ENCODE measurements at regions not wholly inside any gene's neighbourhood (a gene's known extent, or its start where the extent isn't known, plus 50 kb on each side); places are given as distances from the start of the nearest gene placed in this dataset.

GRCh38 chr5:39505791-39506190 is 81.0 kb upstream of the DAB2 start:
- Histone ChIP-seq H3K27me3 (no peaks in the 10 kb centered on the region), H3K9me3 (no peaks in the 10 kb centered on the region), H3K4me3 (no peak overlapping the region), H3K27ac (peak overlapping the region in 1 of 2 donors; percentile 15), H3K36me3 (no peaks in the 10 kb centered on the region), H3K4me1 (peaks cover 0 to 32% of the 10 kb centered on the region in 2 donors)
- DNase-seq (ENCODE audit: low spot score): no peak
- TF ChIP-seq CTCF (IDR thresholded peaks at IDR 0.05): no peak

GRCh38 chr5:39505363-39505762 is 80.6 kb upstream of the DAB2 start:
- H3K27ac ChIP-seq: no peak overlapping the region
- no peaks in the 10 kb centered on the region for H3K36me3 ChIP-seq
- DNase-seq (ENCODE audit: low spot score): no peak
- TF ChIP-seq CTCF (IDR thresholded peaks at IDR 0.05): no peak
- H3K27me3 ChIP-seq: no peaks in the 10 kb centered on the region
- no peak overlapping the region for H3K4me3 ChIP-seq
- peaks cover 0 to 37% of the 10 kb centered on the region in 2 donors for H3K4me1 ChIP-seq
- no peaks in the 10 kb centered on the region for H3K9me3 ChIP-seq

GRCh38 chr5:39503155-39503554 is 78.4 kb upstream of the DAB2 start:
- peak overlapping the region; percentile 42 to 71 for H3K27ac ChIP-seq
- H3K4me1 ChIP-seq: peaks cover 0 to 43% of the 10 kb centered on the region in 2 donors
- DNase-seq (ENCODE audit: low spot score): no peak
- H3K9me3 ChIP-seq: no peaks in the 10 kb centered on the region
- H3K4me3 ChIP-seq: no peak overlapping the region
- H3K36me3 ChIP-seq: no peaks in the 10 kb centered on the region
- TF ChIP-seq CTCF (IDR thresholded peaks at IDR 0.05): no peak
- no peaks in the 10 kb centered on the region for H3K27me3 ChIP-seq

- H3K36me3 ChIP-seq: no peaks in the 10 kb centered on the region
- no peak for DNase-seq (ENCODE audit: low spot score)
- peaks cover 0 to 47% of the 10 kb centered on the region in 2 donors for H3K4me1 ChIP-seq
- no peak for TF ChIP-seq CTCF (IDR thresholded peaks at IDR 0.05)
- no peak overlapping the region for H3K4me3 ChIP-seq
- no peaks in the 10 kb centered on the region for H3K27me3 ChIP-seq
- no peaks in the 10 kb centered on the region for H3K9me3 ChIP-seq
- H3K27ac ChIP-seq: peak overlapping the region; percentile 42 to 71
Measured at GRCh38 chr5:39502704-39503103, 77.9 kb upstream of the DAB2 start.

- no peak for DNase-seq (ENCODE audit: low spot score)
- no peak for TF ChIP-seq CTCF (IDR thresholded peaks at IDR 0.05)
Measured at GRCh38 chr5:39501397-39501796, 76.6 kb upstream of the DAB2 start.

GRCh38 chr5:39500551-39501175 is 75.9 kb upstream of the DAB2 start:
- TF ChIP-seq CTCF (IDR thresholded peaks at IDR 0.05): no peak
- peaks cover 0 to 48% of the 10 kb centered on the region in 2 donors for H3K4me1 ChIP-seq
- no peak overlapping the region for H3K27ac ChIP-seq
- H3K9me3 ChIP-seq: no peaks in the 10 kb centered on the region
- H3K36me3 ChIP-seq: no peaks in the 10 kb centered on the region
- H3K4me3 ChIP-seq: no peak overlapping the region
- H3K27me3 ChIP-seq: no peaks in the 10 kb centered on the region
- no peak for DNase-seq (ENCODE audit: low spot score)

More at GRCh38 chr5:39501397-39501796, 76.6 kb upstream of the DAB2 start:
- H3K4me1 ChIP-seq: peaks cover 0 to 48% of the 10 kb centered on the region in 2 donors
- H3K27ac ChIP-seq: peak overlapping the region; percentile 42 to 71
- no peaks in the 10 kb centered on the region for H3K36me3 ChIP-seq
- no peaks in the 10 kb centered on the region for H3K27me3 ChIP-seq
- H3K9me3 ChIP-seq: no peaks in the 10 kb centered on the region
- H3K4me3 ChIP-seq: no peak overlapping the region

Data from right atrium auricular region (tissue), 2 donors.